DND-41 (cell line): ENCODE measurements at regions not wholly inside any gene's neighbourhood (a gene's known extent, or its start where the extent isn't known, plus 50 kb on each side); places are given as distances from the start of the nearest gene placed in this dataset.

Experiments used
- EZH2 ChIP-seq: IDR thresholded peaks from 3 replicates; pipeline ENCODE4 v1.6.1; 2012; ENCODE audit warnings: borderline replicate concordance, low read depth, mild to moderate bottlenecking, moderate library complexity, low read length, inconsistent platforms; ENCODE audit not compliant: severe bottlenecking
- TF ChIP-seq, protein P1 (sequence below): IDR thresholded peaks from 2 replicates; pipeline ENCODE4 v1.5.1; 2012; ENCODE audit warnings: borderline replicate concordance, low read length, moderate library complexity, mild to moderate bottlenecking; ENCODE audit not compliant: poor library complexity, severe bottlenecking; ENCODE audit errors: extremely low read depth

DNA sequence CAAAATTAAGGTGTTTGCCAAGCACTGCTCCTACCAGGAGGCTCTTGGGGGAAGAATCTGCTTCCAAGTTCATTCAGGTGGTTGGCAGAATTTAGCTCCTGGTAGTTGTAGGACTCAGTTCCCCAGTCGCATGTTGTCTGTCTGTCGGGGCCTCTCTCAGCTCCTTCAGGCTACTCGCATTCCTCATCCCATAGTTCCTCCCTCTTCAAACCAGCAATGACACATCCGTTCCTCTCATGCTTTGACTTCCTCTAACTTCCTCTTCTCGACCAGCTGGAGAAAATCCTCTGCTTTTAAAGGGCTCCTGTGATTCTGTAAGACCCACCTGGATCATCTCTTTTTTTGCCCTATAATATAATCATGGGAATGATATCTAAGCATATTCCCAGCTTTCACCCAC is 108.1 kb downstream of the PMP22 start:
- TF ChIP-seq, protein P1, sequence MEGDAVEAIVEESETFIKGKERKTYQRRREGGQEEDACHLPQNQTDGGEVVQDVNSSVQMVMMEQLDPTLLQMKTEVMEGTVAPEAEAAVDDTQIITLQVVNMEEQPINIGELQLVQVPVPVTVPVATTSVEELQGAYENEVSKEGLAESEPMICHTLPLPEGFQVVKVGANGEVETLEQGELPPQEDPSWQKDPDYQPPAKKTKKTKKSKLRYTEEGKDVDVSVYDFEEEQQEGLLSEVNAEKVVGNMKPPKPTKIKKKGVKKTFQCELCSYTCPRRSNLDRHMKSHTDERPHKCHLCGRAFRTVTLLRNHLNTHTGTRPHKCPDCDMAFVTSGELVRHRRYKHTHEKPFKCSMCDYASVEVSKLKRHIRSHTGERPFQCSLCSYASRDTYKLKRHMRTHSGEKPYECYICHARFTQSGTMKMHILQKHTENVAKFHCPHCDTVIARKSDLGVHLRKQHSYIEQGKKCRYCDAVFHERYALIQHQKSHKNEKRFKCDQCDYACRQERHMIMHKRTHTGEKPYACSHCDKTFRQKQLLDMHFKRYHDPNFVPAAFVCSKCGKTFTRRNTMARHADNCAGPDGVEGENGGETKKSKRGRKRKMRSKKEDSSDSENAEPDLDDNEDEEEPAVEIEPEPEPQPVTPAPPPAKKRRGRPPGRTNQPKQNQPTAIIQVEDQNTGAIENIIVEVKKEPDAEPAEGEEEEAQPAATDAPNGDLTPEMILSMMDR, result no peak
- TF ChIP-seq EZH2, result no peak
